Activated CD4-positive, alpha-beta memory T cell treated with anti-CD3 and anti-CD28 coated beads for 36 hours (primary cell): ENCODE measurements at regions not wholly inside any gene's neighbourhood (a gene's known extent, or its start where the extent isn't known, plus 50 kb on each side); places are given as distances from the start of the nearest gene placed in this dataset.

Experiments
- CTCF ChIA-PET: fragments of 350-600 bp; sonication (Branson Sonifier 250); formaldehyde crosslinking; loops from one replicate; lab custom pipeline; 2021; ENCODE audit warnings: antibody characterized with exemption, inconsistent platforms; lab: Charles Lee
- POLR2A ChIA-PET: fragments of 350-600 bp; sonication (Branson Sonifier 250); formaldehyde crosslinking; loops from one replicate; lab custom pipeline; 2021; ENCODE audit warnings: antibody characterized with exemption; lab: Charles Lee
- DNase-seq: peaks from one replicate; pipeline ENCODE4 v3.0.0-alpha.2; 2020
- H3K27ac Mint-ChIP-seq: one replicate; pipeline ENCODE4 v1.8.0; 2021; ENCODE audit warnings: mixed read lengths
- H3K27me3 Mint-ChIP-seq: one replicate; pipeline ENCODE4 v1.8.0; 2021; ENCODE audit warnings: mixed read lengths
- H3K36me3 Mint-ChIP-seq: one replicate; pipeline ENCODE4 v1.8.0; 2021; ENCODE audit warnings: mixed read lengths
- H3K4me1 Mint-ChIP-seq: one replicate; pipeline ENCODE4 v1.8.0; 2021; ENCODE audit warnings: low read depth, mixed read lengths
- H3K4me3 Mint-ChIP-seq: one replicate; pipeline ENCODE4 v1.8.0; 2021; ENCODE audit warnings: mild to moderate bottlenecking, mixed read lengths
- H3K9me3 Mint-ChIP-seq: one replicate; pipeline ENCODE4 v1.8.0; 2021; ENCODE audit warnings: mixed read lengths
- intact Hi-C: fragments of 100-400 bp; cut with micrococcal nuclease; formaldehyde crosslinking; loops from one replicate; pipeline ENCODE4 v1.15.1; 2023

DNA sequence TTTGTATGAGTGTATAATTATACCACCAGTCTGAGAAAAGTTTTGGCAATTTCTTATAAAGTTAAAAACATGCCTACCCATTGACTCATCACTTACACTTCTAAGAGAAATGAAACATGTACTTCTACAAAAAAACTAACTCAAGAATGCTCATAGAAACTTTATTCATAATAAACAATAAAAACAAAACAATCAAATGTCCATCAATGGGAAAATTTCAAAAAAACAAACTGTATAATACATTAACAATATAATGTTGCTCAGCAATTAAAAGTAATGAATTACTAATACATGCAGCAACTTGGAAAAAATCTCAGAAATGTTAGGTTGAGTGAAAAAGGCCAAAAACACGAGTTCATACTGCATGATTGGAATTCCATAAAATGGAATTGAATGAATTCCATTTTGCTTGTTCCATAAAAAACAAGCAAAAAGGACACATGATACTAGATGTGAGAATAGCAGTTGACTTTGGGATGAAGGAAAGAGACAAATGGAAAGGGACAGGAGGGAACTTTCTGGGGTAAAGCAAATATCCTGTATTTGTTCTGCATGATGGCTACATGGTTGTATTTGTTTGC is 726.6 kb downstream of the RFPL4B start:
- H3K4me3 Mint-ChIP-seq = no peak overlapping the region
- no peaks in the 10 kb centered on the region for H3K36me3 Mint-ChIP-seq
- no peak overlapping the region for H3K27ac Mint-ChIP-seq
- intact Hi-C loops = no loop called here
- H3K27me3 Mint-ChIP-seq = no peaks in the 10 kb centered on the region
- no peak for DNase-seq
- ChIA-PET POLR2A (no interaction called here), CTCF (no interaction called here)
- no peaks in the 10 kb centered on the region for H3K9me3 Mint-ChIP-seq
- no peaks in the 10 kb centered on the region for H3K4me1 Mint-ChIP-seq

DNA sequence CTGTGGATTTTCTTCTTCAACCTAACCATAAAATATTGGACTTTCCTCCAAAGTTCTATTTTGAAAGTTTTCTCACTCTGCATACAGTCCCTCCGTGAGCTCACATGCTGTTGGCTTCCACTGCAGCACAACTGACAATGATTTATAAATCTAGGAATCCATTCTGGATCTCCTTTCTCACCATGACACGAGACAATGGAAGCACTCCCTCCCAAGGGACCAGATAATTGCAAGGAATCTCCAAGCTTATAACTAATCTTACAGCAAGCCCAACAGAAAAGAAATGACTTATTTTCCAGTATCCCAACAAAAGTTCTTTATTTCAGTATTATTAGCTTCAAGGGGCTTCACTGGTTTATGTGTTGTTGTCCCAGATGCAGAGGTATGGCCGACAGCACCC is 729.0 kb downstream of the RFPL4B start:
- H3K9me3 Mint-ChIP-seq = no peaks in the 10 kb centered on the region
- CTCF ChIA-PET = interaction anchor here (0.7 kb wide), 1 partner anchor 450 kb away, joined by 3 read pairs; no protein-coding TSS in a partner anchor
- no peak overlapping the region for H3K27ac Mint-ChIP-seq
- POLR2A ChIA-PET = no interaction called here
- H3K27me3 Mint-ChIP-seq = no peaks in the 10 kb centered on the region
- intact Hi-C loops = no loop called here
- no peaks in the 10 kb centered on the region for H3K4me1 Mint-ChIP-seq
- H3K36me3 Mint-ChIP-seq = no peaks in the 10 kb centered on the region
- DNase-seq = no peak
- no peak overlapping the region for H3K4me3 Mint-ChIP-seq

DNA sequence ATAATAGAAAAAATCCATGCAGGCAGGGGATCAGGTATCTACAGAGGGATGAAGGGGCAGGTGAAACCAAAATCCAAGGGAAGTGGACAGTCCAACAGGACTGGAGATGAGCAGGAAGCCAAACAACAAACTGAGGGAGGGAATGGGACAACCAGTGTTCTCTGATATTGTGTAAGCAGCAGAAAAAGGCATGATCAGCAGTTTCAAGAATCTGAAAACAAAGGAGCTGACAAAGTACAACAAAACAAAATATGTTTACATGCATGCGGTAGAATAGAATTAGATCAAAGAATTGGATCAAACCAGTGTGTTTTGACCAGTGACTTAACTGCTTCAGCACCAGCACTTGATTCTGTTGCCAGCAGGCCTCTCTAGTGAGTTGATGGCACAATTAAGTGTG is 729.7 kb downstream of the RFPL4B start:
- CTCF ChIA-PET = no interaction called here
- no peak overlapping the region for H3K27ac Mint-ChIP-seq

DNA sequence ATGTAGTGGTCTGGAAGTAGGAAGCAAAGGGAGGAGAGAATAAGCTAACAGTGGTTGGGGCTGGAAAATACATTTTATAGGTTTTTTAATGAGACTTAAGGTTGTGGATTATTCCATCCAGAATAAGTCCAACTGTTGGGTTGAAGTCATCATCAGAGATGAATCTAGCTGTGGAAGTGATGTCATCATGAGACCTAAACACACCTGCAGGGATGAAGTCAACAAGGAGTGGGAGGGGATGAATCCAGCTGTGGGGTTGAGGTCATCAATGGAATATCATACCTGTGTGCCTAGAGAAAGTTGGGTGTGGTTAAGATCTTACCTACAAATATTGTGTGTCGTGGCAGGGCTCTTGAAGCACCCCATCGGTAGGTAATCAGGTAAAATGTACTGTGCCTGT is 730.7 kb downstream of the RFPL4B start:
- Mint-ChIP-seq H3K4me1 (no peaks in the 10 kb centered on the region), H3K27ac (no peak overlapping the region), H3K36me3 (no peaks in the 10 kb centered on the region), H3K27me3 (no peaks in the 10 kb centered on the region), H3K9me3 (no peaks in the 10 kb centered on the region), H3K4me3 (no peak overlapping the region)
- POLR2A ChIA-PET = no interaction called here
- CTCF ChIA-PET = no interaction called here
- DNase-seq = no peak
- intact Hi-C loops = no loop called here

More for the DNA sequence above, 729.7 kb downstream of the RFPL4B start:
- Mint-ChIP-seq H3K27me3 (no peaks in the 10 kb centered on the region), H3K4me1 (no peaks in the 10 kb centered on the region), H3K9me3 (no peaks in the 10 kb centered on the region), H3K4me3 (no peak overlapping the region), H3K36me3 (no peaks in the 10 kb centered on the region)
- intact Hi-C loops = no loop called here
- DNase-seq = no peak
- POLR2A ChIA-PET = no interaction called here

GRCh38 chr6:113078791-113079190 is 731.7 kb downstream of the RFPL4B start:
- no peak for DNase-seq
- H3K36me3 Mint-ChIP-seq = no peaks in the 10 kb centered on the region
- H3K9me3 Mint-ChIP-seq = no peaks in the 10 kb centered on the region
- no peak overlapping the region for H3K4me3 Mint-ChIP-seq
- intact Hi-C loops = no loop called here
- no peaks in the 10 kb centered on the region for H3K4me1 Mint-ChIP-seq
- ChIA-PET POLR2A (no interaction called here), CTCF (no interaction called here)
- no peaks in the 10 kb centered on the region for H3K27me3 Mint-ChIP-seq
- no peak overlapping the region for H3K27ac Mint-ChIP-seq

DNA sequence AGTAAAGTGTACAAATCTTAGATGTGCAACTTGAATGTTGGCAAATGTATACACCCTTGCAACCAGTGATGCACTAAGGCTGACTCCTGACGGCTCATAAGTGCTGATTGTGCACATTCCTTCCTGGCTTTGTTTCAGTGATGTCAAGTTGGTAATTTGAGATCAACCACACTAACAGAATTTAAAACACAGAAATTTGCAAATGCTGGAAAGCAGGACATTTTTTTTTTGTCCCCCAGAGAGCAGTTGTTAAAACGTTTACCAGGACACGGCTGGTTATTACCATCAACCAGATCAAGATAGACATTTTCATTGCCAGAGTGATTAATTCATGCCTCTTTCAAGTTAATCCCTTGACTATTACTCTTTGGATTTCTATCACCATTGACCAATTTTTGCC is 735.6 kb downstream of the RFPL4B start:
- ChIA-PET CTCF (no interaction called here), POLR2A (no interaction called here)
- Mint-ChIP-seq H3K9me3 (peaks cover 3% of the 10 kb centered on the region), H3K4me1 (no peaks in the 10 kb centered on the region), H3K4me3 (no peak overlapping the region), H3K27me3 (no peaks in the 10 kb centered on the region), H3K27ac (no peak overlapping the region), H3K36me3 (no peaks in the 10 kb centered on the region)
- intact Hi-C loops = no loop called here
- DNase-seq = no peak

DNA sequence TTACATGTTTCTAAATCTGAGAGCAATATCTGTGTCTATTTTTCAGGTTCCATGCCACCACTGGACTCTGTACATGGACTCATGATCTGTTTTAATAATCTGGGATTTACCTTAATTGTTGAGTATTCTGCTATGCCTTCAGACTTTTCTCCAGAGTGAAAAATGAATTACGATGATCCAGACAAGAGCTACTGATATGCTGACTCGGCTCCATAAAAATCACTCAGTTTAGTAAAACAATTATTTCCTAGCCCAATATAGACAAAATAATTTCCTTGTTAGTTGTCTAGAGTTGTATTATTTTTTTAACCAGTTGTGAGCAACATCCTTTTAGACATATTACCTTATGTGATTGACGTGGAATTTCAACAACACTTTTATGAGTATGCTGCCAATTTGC is 736.8 kb downstream of the RFPL4B start:
- POLR2A ChIA-PET = no interaction called here
- Mint-ChIP-seq H3K4me3 (no peak overlapping the region), H3K27me3 (no peaks in the 10 kb centered on the region), H3K9me3 (peaks cover 3% of the 10 kb centered on the region), H3K36me3 (no peaks in the 10 kb centered on the region), H3K27ac (no peak overlapping the region), H3K4me1 (no peaks in the 10 kb centered on the region)
- intact Hi-C loops = no loop called here
- CTCF ChIA-PET = no interaction called here
- no peak for DNase-seq

DNA sequence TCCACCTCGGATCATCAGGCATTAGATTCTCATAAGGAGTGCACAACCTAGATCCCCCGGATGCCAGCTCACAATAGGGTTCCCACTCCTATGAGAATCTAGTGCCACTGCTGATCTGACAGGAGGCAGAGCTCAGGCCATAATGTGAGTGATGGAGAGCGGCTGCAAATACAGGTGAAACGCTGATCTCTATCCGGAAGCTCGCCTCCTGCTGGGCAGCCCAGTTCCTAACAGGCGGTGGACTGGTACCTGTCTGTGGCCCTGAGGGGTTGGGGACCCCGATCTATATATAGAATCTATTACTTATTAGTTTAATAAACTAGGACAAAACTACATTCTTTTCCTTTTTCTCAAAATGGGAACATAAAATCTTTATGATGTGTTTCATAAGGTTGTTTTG is 741.9 kb downstream of the RFPL4B start:
- Mint-ChIP-seq H3K9me3 (peaks cover 3% of the 10 kb centered on the region), H3K4me3 (no peak overlapping the region), H3K27me3 (no peaks in the 10 kb centered on the region), H3K4me1 (no peaks in the 10 kb centered on the region), H3K27ac (no peak overlapping the region), H3K36me3 (no peaks in the 10 kb centered on the region)
- no peak for DNase-seq
- intact Hi-C loops = no loop called here
- POLR2A ChIA-PET = no interaction called here
- CTCF ChIA-PET = no interaction called here

GRCh38 chr6:113092795-113093194 is 745.7 kb downstream of the RFPL4B start:
- no peaks in the 10 kb centered on the region for H3K4me1 Mint-ChIP-seq
- CTCF ChIA-PET = no interaction called here
- H3K36me3 Mint-ChIP-seq = no peaks in the 10 kb centered on the region
- no peaks in the 10 kb centered on the region for H3K27me3 Mint-ChIP-seq
- no peak overlapping the region for H3K4me3 Mint-ChIP-seq
- intact Hi-C loops = no loop called here
- no peak overlapping the region for H3K27ac Mint-ChIP-seq
- H3K9me3 Mint-ChIP-seq = no peaks in the 10 kb centered on the region
- no peak for DNase-seq
- POLR2A ChIA-PET = no interaction called here

- H3K27me3 Mint-ChIP-seq = no peaks in the 10 kb centered on the region
These were observed 747.6 kb downstream of the RFPL4B start for GRCh38 chr6:113094779-113095178.

DNA sequence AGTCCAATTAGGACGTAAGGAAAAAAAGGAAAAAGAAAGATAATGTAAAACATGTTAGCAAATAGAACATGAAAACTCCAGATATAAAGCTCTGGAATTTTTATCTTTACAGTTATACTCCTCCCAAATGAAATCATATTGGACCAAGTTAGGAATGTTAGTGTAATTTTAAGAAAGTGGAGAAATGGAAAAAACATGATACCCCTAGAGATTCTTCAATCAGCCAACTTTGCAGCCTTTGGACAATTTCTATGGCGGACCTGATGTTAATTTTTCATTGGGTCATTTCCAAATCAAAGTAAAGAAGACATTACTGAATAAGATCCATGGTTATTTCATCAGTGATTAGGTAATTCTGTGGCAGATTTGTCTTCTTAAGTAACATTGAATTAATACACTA is 748.7 kb downstream of the RFPL4B start:
- H3K27ac Mint-ChIP-seq = no peak overlapping the region
- DNase-seq = no peak
- H3K27me3 Mint-ChIP-seq = no peaks in the 10 kb centered on the region
- H3K4me3 Mint-ChIP-seq = no peak overlapping the region
- ChIA-PET CTCF (no interaction called here), POLR2A (no interaction called here)
- H3K9me3 Mint-ChIP-seq = no peaks in the 10 kb centered on the region
- intact Hi-C loops = no loop called here
- no peaks in the 10 kb centered on the region for H3K4me1 Mint-ChIP-seq
- no peaks in the 10 kb centered on the region for H3K36me3 Mint-ChIP-seq

More at GRCh38 chr6:113094779-113095178, 747.6 kb downstream of the RFPL4B start:
- no peak for DNase-seq
- ChIA-PET CTCF (no interaction called here), POLR2A (no interaction called here)
- Mint-ChIP-seq H3K9me3 (no peaks in the 10 kb centered on the region), H3K27ac (no peak overlapping the region), H3K36me3 (no peaks in the 10 kb centered on the region), H3K4me1 (no peaks in the 10 kb centered on the region), H3K4me3 (no peak overlapping the region)
- intact Hi-C loops = no loop called here

DNA sequence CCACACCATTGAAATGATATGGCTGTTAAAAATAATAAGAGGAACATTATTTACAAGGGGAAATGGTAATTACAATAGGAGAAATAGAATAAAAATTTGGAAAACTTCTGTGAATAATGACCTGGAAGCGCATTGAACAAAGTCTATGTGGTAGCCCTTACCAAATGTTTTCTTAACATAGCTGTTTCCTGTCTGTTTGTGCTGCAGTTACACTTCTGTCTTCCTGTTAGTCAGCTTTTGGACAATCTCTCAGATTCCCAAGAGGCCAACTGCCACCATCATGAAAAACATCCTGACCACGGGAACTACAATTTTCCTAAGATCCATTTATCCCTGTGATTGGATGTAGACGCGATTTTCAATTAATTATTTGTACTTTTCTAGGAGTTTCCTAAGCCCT is 754.4 kb upstream of the MARCKS start:
- Mint-ChIP-seq H3K4me3 (no peak overlapping the region), H3K27ac (no peak overlapping the region), H3K36me3 (no peaks in the 10 kb centered on the region), H3K27me3 (no peaks in the 10 kb centered on the region), H3K4me1 (no peaks in the 10 kb centered on the region), H3K9me3 (no peaks in the 10 kb centered on the region)
- ChIA-PET CTCF (no interaction called here), POLR2A (no interaction called here)
- intact Hi-C loops = no loop called here
- DNase-seq = no peak

GRCh38 chr6:113103634-113104361 is 753.3 kb upstream of the MARCKS start:
- Mint-ChIP-seq H3K9me3 (no peaks in the 10 kb centered on the region), H3K27ac (no peak overlapping the region), H3K27me3 (no peaks in the 10 kb centered on the region), H3K36me3 (no peaks in the 10 kb centered on the region), H3K4me1 (no peaks in the 10 kb centered on the region), H3K4me3 (no peak overlapping the region)
- no peak for DNase-seq
- ChIA-PET CTCF (no interaction called here), POLR2A (no interaction called here)
- intact Hi-C loops = no loop called here
